ENCODE measurements at regions not wholly inside any gene's neighbourhood (a gene's known extent, or its start where the extent isn't known, plus 50 kb on each side); places are given as distances from the start of the nearest gene placed in this dataset.

DNA sequence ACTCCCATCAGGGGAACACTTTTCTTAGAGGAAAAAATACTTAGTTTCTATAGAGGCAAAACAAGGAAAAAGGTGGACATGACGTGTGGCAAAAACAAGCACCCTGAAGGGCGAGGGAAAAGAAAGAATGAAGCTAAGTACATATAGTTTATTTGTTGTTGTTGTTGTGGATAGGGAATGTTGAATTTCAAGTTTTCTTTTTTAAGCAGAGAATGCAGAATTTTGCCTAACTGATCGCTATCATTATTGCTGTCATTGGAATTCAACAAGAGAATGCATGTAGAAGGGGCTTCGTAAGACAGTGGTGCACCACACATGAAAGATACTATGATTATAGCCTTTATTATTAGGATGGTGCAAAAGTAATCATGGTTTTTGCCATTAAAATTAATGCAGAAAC, 144.0 kb downstream of the LMO4 start:
- TF ChIP-seq CTCF (IDR thresholded peaks at IDR 0.05) (no peak), POLR2A (IDR thresholded peaks at IDR 0.05) (no peak)

Data from testis (tissue), 2 donors.